22Rv1 (cell line): ENCODE measurements at regions not wholly inside any gene's neighbourhood (a gene's known extent, or its start where the extent isn't known, plus 50 kb on each side); places are given as distances from the start of the nearest gene placed in this dataset.
"Not testable (repeated sequence)": the region's sequence is repeated elsewhere in the genome, so short reads cannot be mapped to it uniquely, and the experiment has no call there.

Experiments used
- CTCF ChIP-seq: fragments of 450-650 bp; IDR thresholded peaks from 2 replicates; pipeline ENCODE4 v1.5.1; 2017; ENCODE audit warnings: mild to moderate bottlenecking
- ZFX ChIP-seq: fragments of 450-650 bp; IDR thresholded peaks from 2 replicates; pipeline ENCODE4 v1.6.1; 2017; ENCODE audit warnings: antibody characterized with exemption, borderline replicate concordance

GRCh38 chr19:23535901-23536300 is 140.6 kb upstream of the ZNF91 start:
- not testable (repeated sequence) for TF ChIP-seq CTCF, ZFX
